ENCODE measurements at regions not wholly inside any gene's neighbourhood (a gene's known extent, or its start where the extent isn't known, plus 50 kb on each side); places are given as distances from the start of the nearest gene placed in this dataset.

DNA sequence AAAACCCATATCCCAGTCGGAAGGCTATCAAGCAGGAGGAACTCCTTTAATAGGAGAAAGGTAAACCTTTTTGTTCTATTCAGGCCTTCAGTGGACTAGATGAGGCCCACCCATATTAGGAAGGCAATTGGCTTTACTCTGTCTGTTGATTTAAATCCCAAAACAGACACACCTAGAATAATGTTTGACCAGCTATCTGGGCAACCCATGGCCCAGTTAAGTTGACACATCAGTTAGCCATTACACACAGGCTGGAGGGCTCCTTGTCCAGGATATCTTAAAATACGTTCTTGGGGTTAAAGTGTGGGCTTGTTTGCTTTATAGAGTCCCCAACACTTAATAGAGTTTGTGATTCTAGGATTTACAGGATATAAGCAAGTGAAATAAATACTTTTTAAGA is 339.0 kb upstream of the PRKCQ start:
- DNase-seq: no peak

DNA sequence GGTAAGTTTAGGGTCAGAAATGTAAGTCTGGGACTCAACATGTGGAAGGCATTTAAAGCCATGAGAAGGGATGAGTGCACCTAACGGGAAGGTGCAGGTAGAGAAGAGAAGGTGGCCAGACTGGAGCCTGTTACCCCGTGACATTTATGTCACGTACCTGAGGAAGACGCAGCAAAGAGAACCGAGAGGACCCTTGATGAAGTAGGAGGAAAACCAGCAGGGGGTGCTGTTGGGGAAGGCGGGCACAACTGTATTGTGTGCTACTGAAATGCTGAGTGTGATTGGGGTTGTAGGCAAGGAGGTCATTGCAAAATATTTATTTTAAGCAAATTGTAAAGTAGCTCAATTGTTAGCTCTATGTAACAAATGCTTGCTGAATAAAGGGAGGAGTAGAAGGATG is 338.2 kb upstream of the PRKCQ start:
- DNase-seq: no peak

DNA sequence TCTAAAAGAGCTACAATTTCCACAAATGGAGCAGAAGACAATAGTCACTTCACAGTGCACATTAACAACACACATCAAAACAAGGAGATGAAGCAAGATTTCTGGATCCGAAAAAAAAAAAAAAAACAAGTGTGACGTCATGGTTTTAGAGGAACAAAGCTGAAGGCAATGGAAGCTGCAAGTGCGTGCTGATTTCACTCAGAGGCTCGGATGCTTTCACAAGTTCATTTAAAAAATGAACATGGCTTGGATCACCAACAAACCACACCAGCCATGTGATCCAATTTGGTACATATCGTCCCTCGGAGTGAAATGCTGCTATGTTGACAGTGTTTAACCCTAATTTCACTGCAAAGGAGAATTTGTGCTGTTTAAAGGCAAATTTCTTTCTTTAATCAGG is 337.0 kb upstream of the PRKCQ start:
- no peak for DNase-seq

DNA sequence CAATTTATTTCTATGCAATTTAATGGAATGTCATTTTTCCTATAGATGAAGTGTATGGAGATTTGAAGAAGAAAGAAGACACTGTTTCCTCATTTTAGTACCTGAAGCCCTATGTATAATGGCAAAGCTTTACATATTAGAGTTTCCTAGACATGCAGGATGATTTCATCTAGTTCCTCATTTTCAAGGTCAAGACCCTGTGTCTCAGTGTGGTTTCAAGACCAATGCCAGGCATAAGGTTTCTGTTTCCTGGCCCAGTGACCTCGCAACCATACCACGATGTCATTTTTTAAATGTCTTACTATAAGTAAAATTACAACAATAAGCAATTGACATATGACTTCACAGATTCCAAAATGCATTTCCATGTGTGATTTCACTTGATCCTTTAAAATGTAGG is 336.5 kb upstream of the PRKCQ start:
- DNase-seq: no peak

DNA sequence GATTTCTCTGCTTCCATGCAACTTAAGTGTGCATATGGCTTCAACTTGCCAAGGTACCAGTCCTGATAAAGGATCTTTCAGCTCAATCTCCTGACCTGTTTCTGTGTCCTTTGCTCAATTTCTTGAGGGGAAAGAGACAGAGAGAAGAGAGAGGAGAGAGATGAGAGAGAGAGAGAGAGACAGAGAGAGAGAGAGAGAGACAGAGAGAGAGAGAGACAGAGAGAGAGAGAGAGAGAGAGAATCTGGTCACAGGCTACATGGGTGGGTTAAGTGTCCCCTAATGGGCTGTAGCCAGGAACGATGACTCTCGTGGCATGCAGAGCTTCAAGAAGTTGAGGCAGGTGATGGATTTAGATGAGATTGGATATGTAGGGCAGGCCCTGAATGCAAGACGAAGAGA is 335.2 kb upstream of the PRKCQ start:
- DNase-seq: no peak

DNA sequence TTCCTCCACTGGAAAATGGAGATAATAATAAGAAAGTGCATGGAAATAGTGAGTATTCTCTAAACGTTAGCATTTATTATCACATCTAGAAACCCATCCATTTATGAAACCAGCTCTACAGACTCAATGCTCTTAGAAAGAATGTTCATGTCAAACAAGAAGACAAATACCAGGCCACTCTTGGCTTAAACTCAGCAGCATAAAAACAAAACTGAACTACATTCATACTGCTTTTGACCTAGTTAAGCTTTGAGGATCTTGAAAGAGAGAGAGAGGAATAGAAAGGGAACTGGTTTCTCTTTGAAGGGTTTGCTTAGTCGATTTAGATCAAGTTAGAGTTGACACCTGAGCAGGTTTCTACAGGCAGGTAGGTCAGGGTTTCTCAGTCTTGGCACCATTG is 332.9 kb upstream of the PRKCQ start:
- no peak for DNase-seq

DNA sequence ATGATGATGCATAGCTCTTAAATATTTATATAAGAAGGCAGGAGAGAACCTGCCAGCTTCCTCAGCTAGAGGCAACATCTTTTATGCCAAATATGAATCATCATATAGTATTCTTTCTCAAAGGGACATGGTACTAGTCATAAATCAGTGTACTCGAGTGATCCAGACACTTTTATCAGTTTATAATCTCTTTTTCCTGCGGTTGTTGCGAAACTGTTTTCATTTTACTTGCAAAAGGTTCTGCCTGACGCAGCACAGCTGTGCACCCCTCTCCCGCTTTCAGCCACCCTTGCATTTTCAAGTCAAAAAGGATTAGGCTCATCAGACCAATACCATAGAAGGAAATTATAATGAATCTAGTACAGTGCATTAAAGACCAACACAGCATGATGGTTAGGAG is 332.3 kb upstream of the PRKCQ start:
- peak; percentile 61 for DNase-seq

DNA sequence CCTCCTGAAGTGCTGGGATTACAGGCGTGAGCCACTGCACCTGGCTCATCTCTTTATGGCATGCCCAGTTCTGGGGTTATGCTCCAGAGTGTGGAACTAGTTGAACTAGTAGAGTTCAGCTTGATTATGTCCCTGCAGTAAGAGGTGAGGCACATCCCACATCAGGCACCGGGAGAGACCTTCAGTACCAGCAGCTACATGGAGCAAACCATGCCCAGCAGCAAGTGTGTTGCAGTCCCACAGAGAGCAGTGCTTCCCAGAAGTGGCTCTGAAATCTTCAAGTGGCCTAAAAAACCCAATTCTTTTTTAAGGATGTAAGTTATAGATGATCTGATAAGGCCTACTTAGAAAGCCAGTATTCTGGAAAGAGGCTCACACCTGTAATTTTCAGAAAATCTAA is 331.9 kb upstream of the PRKCQ start:
- no peak for DNase-seq

DNA sequence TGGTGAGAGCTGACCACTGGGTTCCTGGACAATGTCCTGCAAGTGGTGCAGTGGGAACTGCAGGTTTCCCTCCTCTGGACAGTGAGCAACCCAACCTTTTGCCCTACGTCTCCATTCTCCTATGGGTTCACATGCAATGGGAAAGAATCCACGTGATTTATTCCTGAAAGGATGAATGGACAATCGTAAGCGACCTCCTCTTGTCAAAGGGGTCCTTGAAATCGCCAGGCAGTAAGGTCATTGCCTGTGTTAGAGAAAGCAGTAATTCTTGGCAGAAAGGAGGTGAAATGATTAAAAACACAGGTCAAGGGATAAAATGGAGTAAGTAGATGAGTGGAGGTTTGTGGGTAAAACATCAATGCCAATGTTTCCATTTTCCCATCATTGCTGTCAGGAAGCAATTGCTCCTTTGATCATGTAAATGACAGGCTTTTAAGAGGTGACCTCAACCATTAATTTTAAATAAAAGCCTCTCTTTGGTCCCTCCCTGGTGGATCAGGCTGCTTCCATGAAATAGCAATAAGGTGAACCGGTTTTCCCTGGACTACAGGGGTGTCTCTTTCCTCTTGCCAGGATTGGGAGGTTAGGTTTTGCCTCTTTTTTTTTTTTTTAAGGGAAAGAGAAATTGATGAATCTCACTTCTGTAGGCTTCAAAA is 330.0 kb upstream of the PRKCQ start:
- no peak for DNase-seq

DNA sequence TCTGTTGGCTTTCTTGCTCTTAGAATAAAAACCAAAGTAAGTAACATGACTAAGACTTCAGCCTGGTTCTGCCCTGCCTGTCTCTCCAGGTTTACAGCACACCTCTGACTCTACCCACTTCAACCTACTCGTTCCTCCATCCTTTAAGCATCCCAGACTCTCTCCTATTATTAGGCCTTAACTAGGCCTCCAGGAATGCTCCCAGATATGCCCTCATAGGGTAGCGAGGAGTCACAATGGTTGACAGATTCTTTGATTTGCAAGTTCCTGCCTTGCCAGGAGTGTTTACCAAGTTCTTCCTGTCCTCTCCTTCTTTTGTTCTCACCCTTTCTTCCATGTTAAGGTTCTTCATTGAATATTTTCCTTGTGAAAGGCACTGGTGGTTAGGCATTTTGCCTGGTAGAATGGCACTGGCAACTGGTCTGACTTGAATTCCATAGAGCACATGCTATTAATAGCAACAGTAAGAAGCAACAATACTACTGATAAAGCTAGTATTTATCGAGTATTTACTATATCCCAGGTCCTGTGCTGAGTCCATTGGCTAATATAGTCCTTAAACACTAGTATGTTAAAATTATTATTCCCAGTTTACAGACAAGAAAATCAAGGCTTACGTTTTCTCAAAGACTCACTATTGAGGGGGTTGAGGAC is 327.9 kb upstream of the PRKCQ start:
- DNase-seq: no peak

DNA sequence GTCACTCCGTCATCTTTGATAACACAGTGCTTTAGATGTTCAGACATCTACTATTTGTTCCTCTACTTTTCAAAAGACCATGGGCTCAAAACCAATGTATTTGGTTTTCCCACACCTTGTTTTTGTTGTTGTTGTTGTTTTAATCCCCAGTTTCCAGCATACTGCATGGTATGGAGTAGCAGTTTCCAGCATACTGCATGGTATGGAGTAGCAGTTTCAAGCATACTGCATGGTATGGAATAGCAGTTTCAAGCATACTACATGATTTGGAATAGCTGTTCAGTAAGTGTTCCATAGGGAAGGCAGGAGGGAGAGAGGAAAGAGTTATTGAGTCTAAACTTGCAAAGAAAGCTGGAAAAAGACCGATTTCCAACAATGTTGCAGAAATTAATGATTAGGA is 314.3 kb upstream of the PRKCQ start:
- DNase-seq: no peak

DNA sequence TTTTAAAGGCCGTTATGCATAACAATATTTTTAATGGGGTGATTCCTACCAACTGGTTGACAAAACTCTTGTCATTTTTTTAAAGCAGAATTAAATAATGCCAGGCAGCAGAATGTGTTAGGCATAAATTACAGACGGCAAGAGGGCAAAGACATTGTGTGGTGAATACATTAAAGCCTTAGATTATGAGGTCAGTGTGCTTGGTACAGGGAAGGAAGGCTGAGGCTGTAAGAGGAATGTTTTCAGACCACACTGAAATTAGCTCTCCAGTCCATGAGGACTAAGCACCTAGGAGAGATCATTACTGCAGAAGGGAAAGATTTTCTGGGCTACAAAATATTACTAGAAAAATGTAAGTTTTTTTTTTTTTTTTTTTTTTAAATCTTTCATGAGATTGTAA is 312.8 kb upstream of the PRKCQ start:
- DNase-seq: no peak

DNA sequence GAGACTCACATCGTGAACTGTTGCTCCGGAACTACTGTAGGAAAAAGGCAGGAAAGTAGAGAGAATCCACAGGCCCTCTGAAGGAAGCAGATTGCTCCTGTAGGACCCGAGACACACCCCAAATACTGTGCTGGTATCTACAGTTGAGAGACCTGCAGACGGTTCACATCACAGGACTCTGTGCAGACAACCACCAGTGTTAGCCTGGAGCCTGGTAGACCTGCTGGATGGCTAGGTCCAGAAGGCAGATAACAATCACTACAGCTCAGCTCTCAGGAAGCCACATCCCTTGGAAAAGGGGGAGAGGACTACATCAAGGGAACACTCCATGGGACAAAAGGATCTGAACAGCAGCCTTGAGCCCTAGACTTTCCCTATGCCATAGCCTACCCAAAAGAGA is 311.8 kb upstream of the PRKCQ start:
- no peak for DNase-seq

DNA sequence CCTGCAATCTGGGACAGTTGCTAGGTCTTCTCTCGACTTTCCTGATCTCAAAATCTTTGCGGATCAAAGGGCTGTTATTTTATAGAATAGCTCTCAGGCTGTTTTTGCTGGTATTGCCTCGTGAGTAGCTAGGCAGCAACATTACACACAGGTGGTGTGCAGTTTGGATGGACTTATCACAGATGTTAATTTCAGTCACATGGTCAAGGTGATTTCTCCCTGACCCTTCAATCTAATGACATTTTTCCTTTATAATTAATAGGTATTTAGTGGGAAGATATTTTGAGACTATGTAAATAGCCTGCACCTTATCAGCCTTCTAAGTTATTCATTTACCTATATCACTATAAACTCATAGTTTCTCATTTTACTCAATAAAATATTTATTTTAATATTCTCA is 309.6 kb upstream of the PRKCQ start:
- no peak for DNase-seq

DNA sequence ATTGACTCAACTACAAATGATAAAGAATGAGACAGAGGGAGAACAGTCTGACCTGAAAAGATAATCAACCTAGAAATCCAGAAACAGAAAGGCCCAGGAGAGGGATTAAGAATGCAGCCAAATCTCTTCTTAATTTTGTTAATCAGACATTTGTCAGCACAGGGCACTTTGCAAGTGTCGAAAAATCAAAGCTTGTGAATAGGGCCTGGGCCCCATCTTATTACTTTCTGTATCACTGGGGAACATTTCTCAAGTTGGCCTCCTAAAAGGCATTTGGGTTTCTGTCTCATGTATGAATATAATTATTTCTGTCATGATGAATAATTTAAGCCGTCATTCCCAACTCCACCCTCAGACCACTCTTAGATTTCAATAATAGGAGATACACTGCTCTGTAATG is 308.4 kb upstream of the PRKCQ start:
- no peak for DNase-seq

DNA sequence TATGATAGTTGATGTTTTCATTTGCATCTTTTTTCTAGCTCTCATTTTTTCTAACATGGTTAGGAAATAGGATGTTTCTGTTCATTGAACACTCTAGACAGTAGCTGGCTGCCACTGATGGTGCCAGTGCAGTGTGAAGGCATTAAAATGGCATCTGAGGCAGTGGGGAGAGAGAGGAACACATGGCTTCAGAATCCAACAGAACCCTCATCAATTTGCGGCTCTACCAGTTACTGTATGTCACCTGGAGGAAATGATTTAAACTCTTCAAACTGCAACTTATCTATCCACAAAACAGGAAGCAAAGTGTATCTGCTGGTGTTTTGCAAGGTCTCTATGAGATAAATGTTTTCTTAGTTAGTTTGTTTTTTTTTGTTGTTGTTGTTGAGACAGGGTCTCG is 305.2 kb upstream of the PRKCQ start:
- no peak for DNase-seq

DNA sequence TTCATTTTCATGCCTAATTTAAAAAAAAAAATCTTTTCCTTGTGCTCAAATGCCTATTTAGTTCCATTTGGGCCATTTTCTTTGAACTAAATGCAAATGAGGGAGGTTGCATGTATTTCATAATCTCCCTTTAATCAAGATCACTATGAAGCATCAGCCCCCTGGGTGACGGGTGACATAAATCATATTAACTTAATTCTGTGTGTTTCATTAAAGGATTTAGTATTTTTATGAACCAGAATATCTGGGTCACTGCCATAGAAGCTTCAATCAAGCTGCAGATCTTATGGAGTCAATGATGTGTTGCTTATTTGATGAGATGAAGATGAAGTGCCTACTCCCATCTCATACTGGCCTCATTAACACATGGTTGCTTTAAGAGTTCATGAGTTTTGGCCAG is 301.9 kb upstream of the PRKCQ start:
- no peak for DNase-seq

DNA sequence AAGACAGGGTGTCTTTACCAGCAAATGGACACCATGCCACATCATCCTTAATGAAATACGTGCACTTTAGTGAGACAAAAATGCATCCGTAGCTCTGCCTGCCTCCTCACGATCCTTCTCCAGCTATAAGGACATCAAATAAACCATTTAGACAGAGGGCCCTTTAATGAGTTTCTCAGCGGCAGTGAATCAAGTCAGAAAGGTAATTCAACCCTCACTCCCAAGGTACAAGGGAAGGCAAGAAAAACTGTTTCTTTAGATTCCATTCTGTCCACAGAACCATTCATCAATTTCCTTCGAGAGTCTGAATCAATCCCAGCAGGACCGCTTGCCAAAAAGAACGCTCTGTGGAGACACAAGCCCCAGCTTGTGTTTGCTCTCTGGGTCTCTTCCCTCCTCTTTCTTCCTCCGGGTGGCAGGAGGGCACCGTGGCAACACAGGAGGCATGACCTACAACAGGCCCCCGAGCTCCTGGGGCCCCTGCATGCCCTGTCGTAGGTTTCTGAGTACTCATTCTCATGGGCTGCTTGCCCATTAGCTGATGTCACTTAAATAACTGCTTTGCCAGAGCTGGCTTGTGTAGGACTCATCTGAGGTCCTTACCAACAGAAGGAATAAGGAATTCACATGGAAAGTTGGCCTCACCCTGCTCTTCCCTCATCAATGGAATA is 297.8 kb upstream of the PRKCQ start:
- DNase-seq: peak; percentile 53

DNA sequence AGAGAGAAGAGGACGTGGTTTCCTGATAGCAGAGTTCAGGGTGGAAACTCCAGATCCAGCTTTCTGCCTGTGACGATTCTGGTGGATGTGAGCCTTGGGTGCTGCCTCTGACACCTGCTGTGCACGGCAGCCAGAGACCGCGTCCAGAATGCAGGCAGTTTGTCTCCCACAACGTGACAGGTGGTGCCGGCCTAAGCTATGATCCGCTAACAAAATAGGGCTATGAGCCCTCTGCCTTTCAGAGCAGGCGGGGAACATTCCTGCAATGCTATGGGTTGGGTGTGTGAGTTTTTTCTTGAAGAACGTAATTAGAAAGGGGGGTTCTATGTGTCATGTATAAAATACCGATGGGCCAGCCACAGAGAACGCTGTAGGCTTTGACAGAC is 297.3 kb upstream of the PRKCQ start:
- DNase-seq: no peak

DNA sequence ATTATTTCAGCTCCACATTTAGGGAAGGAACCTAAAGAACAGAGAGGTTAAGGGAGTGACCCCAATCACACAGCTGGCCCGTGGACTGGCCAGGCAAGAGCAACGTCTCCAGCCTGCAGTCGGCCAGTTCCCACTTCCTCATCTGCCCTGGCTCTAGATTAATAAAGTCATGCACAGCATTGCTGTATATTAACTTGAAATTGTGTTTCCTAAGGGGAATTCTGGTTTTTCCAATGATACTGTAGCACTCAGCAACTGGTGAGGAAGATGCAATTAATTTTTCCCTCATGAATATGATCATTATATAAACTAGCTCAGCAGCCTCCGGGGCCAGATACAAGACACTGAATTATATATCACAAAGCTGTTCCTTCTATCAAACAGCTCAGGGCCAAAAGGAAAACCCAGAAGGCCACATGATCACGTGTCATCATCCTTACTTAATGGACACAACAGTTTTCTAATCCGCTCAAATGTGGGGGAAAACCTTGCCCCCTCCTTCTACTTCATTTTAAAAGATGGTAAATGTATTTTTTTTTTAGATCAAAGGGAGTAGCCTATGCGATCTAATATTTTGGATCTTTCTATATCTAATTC is 295.3 kb upstream of the PRKCQ start:
- DNase-seq: no peak

DNA sequence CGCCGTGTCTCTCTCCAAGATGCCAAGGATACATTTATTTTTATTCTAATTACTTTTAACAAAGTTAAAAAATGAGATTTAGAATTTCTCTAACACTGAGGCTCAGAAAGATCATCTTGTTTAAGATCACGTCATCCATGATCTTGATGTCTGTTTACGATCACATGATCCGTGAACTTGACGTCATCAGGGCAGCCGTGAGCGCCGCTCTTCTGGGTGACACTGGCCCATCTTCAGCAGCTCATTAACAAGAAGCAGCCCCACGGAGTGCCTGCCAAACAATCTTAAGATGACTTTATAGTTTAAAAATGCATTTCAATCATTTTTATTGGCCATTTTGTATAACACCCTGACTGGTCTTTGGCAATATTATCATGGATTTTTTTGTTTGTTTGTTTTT is 291.1 kb upstream of the PRKCQ start:
- DNase-seq: no peak

DNA sequence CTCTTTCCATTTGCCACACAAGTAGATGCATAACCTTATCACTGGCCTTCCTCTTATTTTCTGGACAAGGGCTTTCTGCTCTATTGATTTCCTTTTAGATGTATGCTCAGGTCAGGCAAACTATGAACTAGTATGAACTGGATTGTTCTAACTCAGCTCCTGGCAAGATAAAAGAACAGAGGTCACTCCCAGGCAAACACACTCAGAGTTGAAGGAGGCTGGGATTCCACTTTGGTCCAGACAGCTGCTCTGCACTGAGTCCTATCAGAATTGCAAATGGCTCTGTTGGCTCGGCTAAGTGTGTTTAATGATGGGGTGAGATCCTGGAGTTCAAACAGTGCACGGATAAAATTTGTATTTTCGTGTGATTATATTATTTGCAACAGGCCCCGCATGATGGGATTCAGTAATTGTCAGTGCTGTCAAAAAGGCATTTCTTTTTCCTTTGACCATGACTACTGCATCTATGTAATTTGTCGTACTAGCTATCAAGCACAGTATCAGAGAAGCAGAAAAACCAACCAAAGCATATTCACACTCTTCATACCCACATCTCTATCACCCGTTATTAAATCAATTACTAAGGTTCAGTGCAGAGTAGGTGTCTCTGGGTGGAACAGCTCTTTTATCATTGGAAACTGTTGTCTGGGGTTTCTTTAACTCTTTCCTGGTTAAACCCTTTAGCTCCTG is 288.1 kb upstream of the PRKCQ start:
- DNase-seq: peak; percentile 42

DNA sequence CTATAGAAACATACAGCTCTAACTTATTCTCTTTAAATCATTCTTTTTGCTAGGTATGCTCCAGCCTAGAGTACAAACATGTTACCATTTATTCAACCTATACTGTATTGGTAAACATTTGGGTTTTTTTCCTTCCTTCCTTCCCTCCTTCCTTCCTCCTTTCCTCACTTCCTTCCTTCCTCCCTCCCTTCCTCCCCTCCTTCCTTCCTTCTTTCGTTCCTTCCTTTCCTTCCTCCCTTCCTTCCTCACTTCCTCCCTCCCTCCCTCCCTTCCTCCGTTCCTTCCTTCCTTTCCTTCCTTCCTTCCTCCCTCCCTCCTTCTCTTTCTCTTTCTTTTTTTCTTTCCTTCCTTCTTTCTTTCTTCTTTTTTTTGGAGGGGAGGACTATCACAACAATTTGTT is 286.7 kb upstream of the PRKCQ start:
- DNase-seq: no peak

DNA sequence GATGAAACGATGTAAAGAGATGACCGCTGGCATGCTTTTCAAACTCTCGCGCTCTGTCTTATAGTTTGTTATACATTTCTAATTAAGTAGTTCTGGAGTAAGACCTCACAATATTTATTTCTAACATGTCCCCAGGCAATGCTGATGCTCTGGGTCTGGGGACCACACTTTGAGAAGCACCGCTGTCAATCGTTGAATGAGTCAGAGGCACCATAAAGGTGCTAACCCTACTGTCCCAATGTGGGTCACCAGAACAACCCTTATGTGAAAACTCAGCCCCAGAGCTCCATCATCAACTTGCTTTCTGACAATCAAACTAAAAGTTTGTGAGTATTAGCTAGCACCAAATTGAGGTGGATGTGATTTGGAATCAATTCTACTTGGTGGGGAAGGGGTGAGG is 284.1 kb upstream of the PRKCQ start:
- DNase-seq: no peak

Data from retina (tissue), 1 donor.